ENCODE measurements at regions not wholly inside any gene's neighbourhood (a gene's known extent, or its start where the extent isn't known, plus 50 kb on each side); places are given as distances from the start of the nearest gene placed in this dataset.

- no peak overlapping the region for H3K4me2 ChIP-seq (ENCODE audit: low read length)
- TF ChIP-seq CTCF (conservative IDR thresholded peaks at IDR 0.05; ENCODE audit: low read length) = no peak
- no peak for TF ChIP-seq EZH2phosphoT487 (IDR thresholded peaks at IDR 0.05; ENCODE audit: borderline replicate concordance, low read depth, low read length)
- H3K27ac ChIP-seq (ENCODE audit: low read depth, low read length, poor library complexity, severe bottlenecking) = no peak overlapping the region
- no peaks in the 10 kb centered on the region for H3K9me2 ChIP-seq (ENCODE audit: insufficient read depth, low read length)
- no peaks in the 10 kb centered on the region for H4K20me1 ChIP-seq (ENCODE audit: insufficient read depth, low read length)
- no peaks in the 10 kb centered on the region for H3K79me2 ChIP-seq (ENCODE audit: insufficient read depth, low read depth, low read length)
- no peaks in the 10 kb centered on the region for H3K4me1 ChIP-seq (ENCODE audit: insufficient read depth, low read length, poor library complexity, severe bottlenecking)
- BruUV-seq (replicated peaks) = no TSS peak
- intact Hi-C loops (cut with micrococcal nuclease; ENCODE audit: unreplicated experiment) = no loop called here
- ChIA-PET CTCF (ENCODE audit: unreplicated experiment) (no interaction called here), POLR2A (interaction anchor here (0.8 kb wide), 1 partner anchor 14 kb away, joined by 3 read pairs; no protein-coding TSS in a partner anchor)
- no peaks in the 10 kb centered on the region for H3K9me3 ChIP-seq (ENCODE audit: low read length)
- no peaks in the 10 kb centered on the region for H3K36me3 ChIP-seq (ENCODE audit: insufficient read depth, low read length)
- DNase-seq (ENCODE audit: low spot score) = no peak
- no peak overlapping the region for H2AFZ ChIP-seq (ENCODE audit: low read length)
- H3K4me3 ChIP-seq (ENCODE audit: low read depth, low read length, poor library complexity, severe bottlenecking) = no peak overlapping the region
Observed at GRCh38 chr1:104229860-104230259, 480.2 kb downstream of the AMY1C start.

- no peak for DNase-seq (ENCODE audit: low spot score)
- no peaks in the 10 kb centered on the region for H4K20me1 ChIP-seq (ENCODE audit: insufficient read depth, low read length)
- no peak overlapping the region for H3K27ac ChIP-seq (ENCODE audit: low read depth, low read length, poor library complexity, severe bottlenecking)
- no peaks in the 10 kb centered on the region for H3K9me3 ChIP-seq (ENCODE audit: low read length)
- H3K9me2 ChIP-seq (ENCODE audit: insufficient read depth, low read length) = no peaks in the 10 kb centered on the region
- no peak overlapping the region for H3K4me3 ChIP-seq (ENCODE audit: low read depth, low read length, poor library complexity, severe bottlenecking)
- CTCF ChIA-PET (ENCODE audit: unreplicated experiment) = no interaction called here
- no peak overlapping the region for H2AFZ ChIP-seq (ENCODE audit: low read length)
- H3K36me3 ChIP-seq (ENCODE audit: insufficient read depth, low read length) = no peaks in the 10 kb centered on the region
- intact Hi-C loops (cut with micrococcal nuclease; ENCODE audit: unreplicated experiment) = no loop called here
- TF ChIP-seq EZH2phosphoT487 (IDR thresholded peaks at IDR 0.05; ENCODE audit: borderline replicate concordance, low read depth, low read length) (no peak), CTCF (conservative IDR thresholded peaks at IDR 0.05; ENCODE audit: low read length) (no peak)
- POLR2A ChIA-PET = interaction anchor here (0.7 to 1.1 kb wide), 2 partner anchors 13 kb away, joined by 3 read pairs; no protein-coding TSS in a partner anchor
- no peaks in the 10 kb centered on the region for H3K4me1 ChIP-seq (ENCODE audit: insufficient read depth, low read length, poor library complexity, severe bottlenecking)
- no peaks in the 10 kb centered on the region for H3K79me2 ChIP-seq (ENCODE audit: insufficient read depth, low read depth, low read length)
- no peak overlapping the region for H3K4me2 ChIP-seq (ENCODE audit: low read length)
- no TSS peak for BruUV-seq (replicated peaks)
Observed at GRCh38 chr1:104231676-104232075, 482.0 kb downstream of the AMY1C start.

- Histone ChIP-seq H3K36me3 (ENCODE audit: insufficient read depth, low read length) (no peaks in the 10 kb centered on the region), H2AFZ (ENCODE audit: low read length) (no peak overlapping the region), H3K4me2 (ENCODE audit: low read length) (no peak overlapping the region), H3K4me3 (ENCODE audit: low read depth, low read length, poor library complexity, severe bottlenecking) (no peak overlapping the region), H3K4me1 (ENCODE audit: insufficient read depth, low read length, poor library complexity, severe bottlenecking) (no peaks in the 10 kb centered on the region), H3K27ac (ENCODE audit: low read depth, low read length, poor library complexity, severe bottlenecking) (no peak overlapping the region), H3K9me3 (ENCODE audit: low read length) (no peaks in the 10 kb centered on the region), H3K9me2 (ENCODE audit: insufficient read depth, low read length) (no peaks in the 10 kb centered on the region), H4K20me1 (ENCODE audit: insufficient read depth, low read length) (no peaks in the 10 kb centered on the region), H3K79me2 (ENCODE audit: insufficient read depth, low read depth, low read length) (no peaks in the 10 kb centered on the region)
- CTCF ChIA-PET (ENCODE audit: unreplicated experiment) = no interaction called here
- BruUV-seq (replicated peaks) = no TSS peak
- DNase-seq (ENCODE audit: low spot score) = no peak
- TF ChIP-seq EZH2phosphoT487 (IDR thresholded peaks at IDR 0.05; ENCODE audit: borderline replicate concordance, low read depth, low read length) = no peak
- TF ChIP-seq CTCF (conservative IDR thresholded peaks at IDR 0.05; ENCODE audit: low read length) = no peak
- intact Hi-C loops (cut with micrococcal nuclease; ENCODE audit: unreplicated experiment) = no loop called here
- POLR2A ChIA-PET = interaction anchor here (0.6 to 1.1 kb wide), 2 partner anchors 30 to 186 kb away, joined by 3 read pairs; no protein-coding TSS in a partner anchor
Observed at GRCh38 chr1:104235141-104235540, 485.4 kb downstream of the AMY1C start.

All from OCI-LY7 (cell line).